Thyroid gland (tissue), 4 donors: ENCODE measurements at regions not wholly inside any gene's neighbourhood (a gene's known extent, or its start where the extent isn't known, plus 50 kb on each side); places are given as distances from the start of the nearest gene placed in this dataset.

Source experiments
- POLR2A ChIP-seq, 2 donors: fragments of 450-650 bp; IDR thresholded peaks; one replicate each; pipeline ENCODE4 v1.6.1; 2017; ENCODE audit warnings: antibody characterized with exemption in 2 of 2, mild to moderate bottlenecking in 2 of 2, moderate library complexity in 1 of 2
- TF ChIP-seq, protein P1 (sequence below), 6 experiments: fragments of 200-600 bp in 3 of 6; fragments of 450-650 bp in 3 of 6; sonication (generic) in 3 of 6; IDR thresholded peaks; one replicate each; pipeline ENCODE4 v1.5.1; 2016 to 2019; ENCODE audit warnings: antibody characterized with exemption in 6 of 6, mild to moderate bottlenecking in 2 of 6, inconsistent platforms in 1 of 6, moderate library complexity in 1 of 6

DNA sequence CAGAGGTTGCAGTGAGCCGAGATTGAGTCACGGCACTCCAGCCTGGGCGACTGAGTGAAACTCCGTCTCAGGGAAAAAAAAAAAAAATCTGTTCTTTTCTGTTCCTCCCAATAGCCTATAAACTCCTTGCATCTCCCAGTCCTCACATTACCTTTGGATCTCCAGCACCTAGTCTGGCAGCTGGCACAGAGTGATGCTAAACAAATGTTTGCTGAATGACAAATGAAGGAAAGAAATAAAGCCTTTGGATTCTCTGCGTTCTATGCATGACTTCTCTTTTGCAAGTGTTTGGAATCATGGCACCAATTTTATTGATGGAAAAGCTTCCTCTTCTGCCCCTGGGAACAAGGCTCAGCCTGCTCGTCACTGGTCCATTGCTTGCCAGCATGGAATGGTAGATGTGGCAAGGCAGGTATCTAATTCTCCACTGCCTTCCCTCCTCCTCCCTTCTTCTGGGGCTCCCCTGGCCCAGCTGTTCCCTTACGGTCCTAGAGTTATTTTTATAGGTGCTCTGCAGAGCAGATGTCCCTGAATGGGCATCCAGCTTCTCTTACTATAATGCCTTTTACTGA lies 53.6 kb upstream of the FYN start:
- TF ChIP-seq, protein P1, sequence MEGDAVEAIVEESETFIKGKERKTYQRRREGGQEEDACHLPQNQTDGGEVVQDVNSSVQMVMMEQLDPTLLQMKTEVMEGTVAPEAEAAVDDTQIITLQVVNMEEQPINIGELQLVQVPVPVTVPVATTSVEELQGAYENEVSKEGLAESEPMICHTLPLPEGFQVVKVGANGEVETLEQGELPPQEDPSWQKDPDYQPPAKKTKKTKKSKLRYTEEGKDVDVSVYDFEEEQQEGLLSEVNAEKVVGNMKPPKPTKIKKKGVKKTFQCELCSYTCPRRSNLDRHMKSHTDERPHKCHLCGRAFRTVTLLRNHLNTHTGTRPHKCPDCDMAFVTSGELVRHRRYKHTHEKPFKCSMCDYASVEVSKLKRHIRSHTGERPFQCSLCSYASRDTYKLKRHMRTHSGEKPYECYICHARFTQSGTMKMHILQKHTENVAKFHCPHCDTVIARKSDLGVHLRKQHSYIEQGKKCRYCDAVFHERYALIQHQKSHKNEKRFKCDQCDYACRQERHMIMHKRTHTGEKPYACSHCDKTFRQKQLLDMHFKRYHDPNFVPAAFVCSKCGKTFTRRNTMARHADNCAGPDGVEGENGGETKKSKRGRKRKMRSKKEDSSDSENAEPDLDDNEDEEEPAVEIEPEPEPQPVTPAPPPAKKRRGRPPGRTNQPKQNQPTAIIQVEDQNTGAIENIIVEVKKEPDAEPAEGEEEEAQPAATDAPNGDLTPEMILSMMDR (IDR thresholded peaks at IDR 0.05): no peak
- no peak for TF ChIP-seq POLR2A (IDR thresholded peaks at IDR 0.05)
